ENCODE measurements at regions not wholly inside any gene's neighbourhood (a gene's known extent, or its start where the extent isn't known, plus 50 kb on each side); places are given as distances from the start of the nearest gene placed in this dataset.

DNA sequence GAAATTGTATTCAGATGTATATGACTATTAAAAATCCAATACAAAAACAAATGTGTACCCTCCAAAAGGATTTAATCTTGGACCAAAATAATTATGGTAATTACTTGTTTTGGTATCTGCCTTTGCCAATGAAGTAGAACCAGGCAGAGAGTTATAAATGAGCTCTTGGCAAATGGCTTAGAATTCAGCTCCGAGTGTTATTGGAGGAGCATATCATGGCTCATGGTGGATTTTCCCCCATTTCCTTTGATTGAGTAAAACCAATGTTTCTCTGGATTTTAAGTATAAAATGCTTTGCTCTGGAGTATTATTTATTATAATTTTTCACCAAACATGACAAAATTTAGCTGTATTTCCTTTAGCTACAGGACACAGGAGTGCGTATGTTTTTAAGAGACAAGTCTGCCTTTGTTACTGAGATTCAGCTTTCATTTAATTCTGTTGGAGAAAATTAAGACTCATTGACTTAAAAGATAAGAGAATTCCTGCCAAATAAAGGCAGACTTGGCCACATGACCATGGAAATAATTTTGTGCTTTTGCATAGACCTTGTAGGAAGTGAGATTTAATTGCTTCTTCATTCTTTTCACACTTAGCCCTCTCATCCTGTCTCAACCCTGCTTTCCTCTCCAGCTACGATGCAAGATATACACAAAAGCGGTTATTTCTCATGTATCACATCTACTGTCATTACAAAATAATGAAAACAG lies 281.0 kb upstream of the SOX11 start:
- FAIRE-seq (no peak), DNase-seq (ENCODE audit: low spot score) (no peak), ATAC-seq (no peak)
- no peaks in the 10 kb centered on the region for H3K36me3 ChIP-seq (replicated peaks in 1 of 2; ENCODE audit: control insufficient read depth in 1 of 2, insufficient read depth in 2 of 2, low read length in 2 of 2)
- H3K27me3 ChIP-seq (ENCODE audit: control insufficient read depth in 1 of 2, insufficient read depth in 2 of 2, low read length in 2 of 2), result no peaks in the 10 kb centered on the region
- no peaks in the 10 kb centered on the region for H3K4me1 ChIP-seq (ENCODE audit: insufficient read depth, low read length)
- ChIA-PET POLR2A (no interaction called here), CTCF (ENCODE audit: low intra/inter-chr PET ratio, low total read pairs) (no interaction called here)
- H3K4me3 ChIP-seq (replicated peaks in 1 of 3; ENCODE audit: insufficient read depth in 1 of 3, low read depth in 2 of 3, low read length in 3 of 3), result no peak overlapping the region
- BruUV-seq (replicated peaks), result no TSS peak
- H3K4me2 ChIP-seq (ENCODE audit: low read depth, low read length), result no peak overlapping the region
- no peaks in the 10 kb centered on the region for H4K20me1 ChIP-seq (ENCODE audit: insufficient read depth, low read length)
- no peak overlapping the region for H3K9ac ChIP-seq (ENCODE audit: insufficient read depth, low read depth, low read length)
- H3K9me3 ChIP-seq (ENCODE audit: low read length), result no peaks in the 10 kb centered on the region
- no peak overlapping the region for H3K27ac ChIP-seq (ENCODE audit: extremely low read length, insufficient read depth, low read length)
- whole genome bisulfite sequencing (ENCODE audit: low lambda C conversion rate), result 18% methylated on average over 4 of the region's 4 CpGs
- no peak overlapping the region for H2AFZ ChIP-seq (ENCODE audit: low read length)
- intact Hi-C loops (cut with micrococcal nuclease; ENCODE audit: unreplicated experiment) (no loop called here), in situ Hi-C loops (cut with HindIII; ENCODE audit: extremely low pct_ligation_motif_present, low pct_unique_long_range_greater_than_20kb) (no loop called here)
- TF ChIP-seq SALL2 (CRISPR knock-in tag; IDR thresholded peaks at IDR 0.05) (no peak), ZNF556 (CRISPR knock-in tag; IDR thresholded peaks at IDR 0.05; ENCODE audit: borderline replicate concordance) (no peak), HMGA1 (CRISPR knock-in tag; conservative IDR thresholded peaks at IDR 0.05) (no peak), ZNF350 (CRISPR knock-in tag; IDR thresholded peaks at IDR 0.05; ENCODE audit: borderline replicate concordance, low read depth) (no peak), PRDM4 (CRISPR knock-in tag; IDR thresholded peaks at IDR 0.05; ENCODE audit: borderline replicate concordance) (no peak), KDM1A (CRISPR knock-in tag; IDR thresholded peaks at IDR 0.05) (no peak), IRX3 (CRISPR knock-in tag; IDR thresholded peaks at IDR 0.05; ENCODE audit: borderline replicate concordance, low read depth) (no peak), TFE3 (CRISPR knock-in tag; IDR thresholded peaks at IDR 0.05) (no peak), REL (CRISPR knock-in tag; conservative IDR thresholded peaks at IDR 0.05) (no peak), ZNF367 (CRISPR knock-in tag; IDR thresholded peaks at IDR 0.05; ENCODE audit: borderline replicate concordance) (no peak)
- TF ChIP-seq, protein P1, sequence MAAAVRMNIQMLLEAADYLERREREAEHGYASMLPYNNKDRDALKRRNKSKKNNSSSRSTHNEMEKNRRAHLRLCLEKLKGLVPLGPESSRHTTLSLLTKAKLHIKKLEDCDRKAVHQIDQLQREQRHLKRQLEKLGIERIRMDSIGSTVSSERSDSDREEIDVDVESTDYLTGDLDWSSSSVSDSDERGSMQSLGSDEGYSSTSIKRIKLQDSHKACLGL (CRISPR knock-in tag; IDR thresholded peaks at IDR 0.05), result no peak
- H3K79me2 ChIP-seq (ENCODE audit: insufficient read depth, low read length), result no peaks in the 10 kb centered on the region
